ENCODE measurements at regions not wholly inside any gene's neighbourhood (a gene's known extent, or its start where the extent isn't known, plus 50 kb on each side); places are given as distances from the start of the nearest gene placed in this dataset.
"Not testable (repeated sequence)": the region's sequence is repeated elsewhere in the genome, so short reads cannot be mapped to it uniquely, and the experiment has no call there.

GRCh38 chr3:117865338-117865737, 1155.8 kb downstream of the TUSC7 start:
- intact Hi-C loops (cut with DNase I) = no loop called here
- Histone ChIP-seq H3K4me1 (no peaks in the 10 kb centered on the region), H3K4me3 (no peak overlapping the region), H3K27me3 (peaks cover 0 to 6% (median 0%) of the 10 kb centered on the region in 4 donors), H3K9me3 (no peaks in the 10 kb centered on the region), H3K27ac (no peak overlapping the region), H3K36me3 (no peaks in the 10 kb centered on the region)
- TF ChIP-seq POLR2A (IDR thresholded peaks at IDR 0.05) = no peak
- TF ChIP-seq, protein P1, sequence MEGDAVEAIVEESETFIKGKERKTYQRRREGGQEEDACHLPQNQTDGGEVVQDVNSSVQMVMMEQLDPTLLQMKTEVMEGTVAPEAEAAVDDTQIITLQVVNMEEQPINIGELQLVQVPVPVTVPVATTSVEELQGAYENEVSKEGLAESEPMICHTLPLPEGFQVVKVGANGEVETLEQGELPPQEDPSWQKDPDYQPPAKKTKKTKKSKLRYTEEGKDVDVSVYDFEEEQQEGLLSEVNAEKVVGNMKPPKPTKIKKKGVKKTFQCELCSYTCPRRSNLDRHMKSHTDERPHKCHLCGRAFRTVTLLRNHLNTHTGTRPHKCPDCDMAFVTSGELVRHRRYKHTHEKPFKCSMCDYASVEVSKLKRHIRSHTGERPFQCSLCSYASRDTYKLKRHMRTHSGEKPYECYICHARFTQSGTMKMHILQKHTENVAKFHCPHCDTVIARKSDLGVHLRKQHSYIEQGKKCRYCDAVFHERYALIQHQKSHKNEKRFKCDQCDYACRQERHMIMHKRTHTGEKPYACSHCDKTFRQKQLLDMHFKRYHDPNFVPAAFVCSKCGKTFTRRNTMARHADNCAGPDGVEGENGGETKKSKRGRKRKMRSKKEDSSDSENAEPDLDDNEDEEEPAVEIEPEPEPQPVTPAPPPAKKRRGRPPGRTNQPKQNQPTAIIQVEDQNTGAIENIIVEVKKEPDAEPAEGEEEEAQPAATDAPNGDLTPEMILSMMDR (IDR thresholded peaks at IDR 0.05) = no peak
- 70 to 80% methylated on average over 4 of the region's 4 CpGs for WGBS, 2 donors
- no peak for DNase-seq

DNA sequence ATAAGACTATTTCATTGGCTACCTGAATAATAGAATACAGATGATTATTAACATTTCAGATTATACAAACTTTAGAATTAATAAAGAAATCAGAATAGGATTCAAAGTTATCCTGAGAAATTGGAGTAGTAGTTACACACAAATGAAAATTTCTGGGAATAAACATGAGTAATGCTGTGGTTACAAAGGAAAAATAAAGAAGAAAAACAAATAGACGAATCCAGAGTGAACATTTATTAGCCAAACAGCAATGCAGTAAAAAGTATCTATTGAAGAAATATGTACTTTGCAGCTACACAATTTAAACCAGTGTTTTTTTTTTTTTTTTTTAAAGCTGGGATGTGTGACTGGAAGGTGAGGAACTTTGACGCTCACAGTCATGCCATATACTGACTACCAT, 1159.2 kb downstream of the TUSC7 start:
- 65 to 76% methylated on average over 2 of the region's 2 CpGs for WGBS, 2 donors
- no peaks in the 10 kb centered on the region for H3K9me3 ChIP-seq
- H3K36me3 ChIP-seq = no peaks in the 10 kb centered on the region
- H3K27me3 ChIP-seq = peaks cover 0 to 3% (median 0%) of the 10 kb centered on the region in 4 donors
- no peak overlapping the region for H3K27ac ChIP-seq
- intact Hi-C loops (cut with DNase I) = no loop called here
- DNase-seq = no peak
- TF ChIP-seq POLR2A (IDR thresholded peaks at IDR 0.05) = no peak
- TF ChIP-seq, protein P1 (IDR thresholded peaks at IDR 0.05) = no peak
- no peak overlapping the region for H3K4me3 ChIP-seq
- no peaks in the 10 kb centered on the region for H3K4me1 ChIP-seq

DNA sequence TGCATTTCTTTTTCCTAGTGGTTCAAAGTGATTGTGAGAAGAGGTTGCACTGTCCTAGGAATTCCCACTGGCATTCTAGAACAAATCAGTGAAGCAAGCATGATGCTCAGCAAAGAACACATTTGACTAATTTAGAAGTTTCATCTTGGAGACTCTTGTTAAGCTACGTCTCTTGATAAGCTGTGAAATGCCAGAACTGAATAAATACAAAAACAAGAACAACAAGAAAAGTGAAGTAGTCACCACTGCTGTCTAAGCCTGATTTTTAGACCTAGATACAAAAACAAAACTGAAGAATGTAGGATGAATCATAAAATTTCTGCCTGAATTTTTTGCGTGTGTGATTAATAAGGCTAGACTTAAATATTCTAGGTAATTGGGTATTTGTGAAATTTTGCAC, 1162.4 kb downstream of the TUSC7 start:
- WGBS, 2 donors = 45 to 65% methylated on average over 2 of the region's 2 CpGs
- intact Hi-C loops (cut with DNase I) = no loop called here
- no peak overlapping the region for H3K27ac ChIP-seq
- H3K36me3 ChIP-seq = no peaks in the 10 kb centered on the region
- H3K4me3 ChIP-seq = no peak overlapping the region
- DNase-seq = no peak
- no peaks in the 10 kb centered on the region for H3K4me1 ChIP-seq
- no peak for TF ChIP-seq POLR2A (IDR thresholded peaks at IDR 0.05)
- TF ChIP-seq, protein P1 (IDR thresholded peaks at IDR 0.05) = no peak
- no peaks in the 10 kb centered on the region for H3K9me3 ChIP-seq
- H3K27me3 ChIP-seq = no peaks in the 10 kb centered on the region

DNA sequence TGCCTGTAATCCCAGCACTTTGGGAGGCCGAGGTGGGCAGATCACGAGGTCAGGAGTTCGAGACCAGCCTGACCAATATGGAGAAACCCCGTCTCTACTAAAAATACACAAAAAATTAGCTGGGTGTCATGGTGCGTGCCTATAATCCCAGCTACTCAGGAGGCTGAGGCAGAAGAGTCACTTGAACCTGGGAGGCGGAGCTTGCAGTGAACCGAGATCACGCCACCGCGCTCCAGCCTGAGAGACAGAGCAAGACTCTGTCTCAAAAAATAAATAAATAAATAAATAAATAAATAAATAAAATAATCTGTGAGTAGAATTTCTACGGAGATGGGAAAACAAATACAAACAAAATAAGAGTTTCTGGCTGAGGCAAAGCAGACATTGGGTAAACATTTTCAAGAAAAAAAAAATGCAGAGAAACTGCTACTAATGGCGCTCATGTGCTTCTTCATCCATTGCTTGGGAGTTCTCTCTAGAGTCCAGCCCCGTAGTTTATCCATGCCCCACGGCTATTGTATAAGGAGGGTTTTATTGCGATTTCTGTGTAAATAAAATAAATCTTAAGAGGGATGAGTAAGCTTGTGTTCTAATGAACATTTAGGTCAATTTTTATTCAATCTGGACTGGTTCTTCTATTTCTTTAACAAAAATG, 1161.9 kb downstream of the IGSF11 start:
- DNase-seq; intact Hi-C loops (cut with DNase I); H3K36me3 ChIP-seq; H3K27ac ChIP-seq; H3K4me1 ChIP-seq; H3K27me3 ChIP-seq; H3K9me3 ChIP-seq; H3K4me3 ChIP-seq: not testable (repeated sequence)
- WGBS, 2 donors = 88 to 89% methylated on average over 15 of the region's 15 CpGs

DNA sequence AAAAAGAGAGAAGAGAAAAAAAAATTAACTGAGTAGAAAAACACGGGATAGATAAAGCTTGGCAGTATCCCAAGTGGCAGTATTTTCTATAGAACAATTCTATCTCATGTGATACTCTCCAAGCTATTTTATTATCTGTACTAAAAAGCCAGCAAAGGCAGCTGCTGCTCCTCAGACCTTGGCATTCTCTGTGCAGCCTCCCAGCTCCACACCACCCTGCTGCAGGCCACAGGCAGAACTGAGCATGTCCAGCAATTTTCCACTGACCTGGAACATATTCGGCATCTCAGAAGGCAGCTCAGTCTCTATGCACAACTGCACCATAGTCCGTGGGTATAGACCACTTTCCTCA, 1161.4 kb downstream of the IGSF11 start:
- Histone ChIP-seq H3K9me3 (no peaks in the 10 kb centered on the region), H3K4me1 (no peaks in the 10 kb centered on the region), H3K27ac (no peak overlapping the region), H3K4me3 (no peak overlapping the region), H3K27me3 (no peaks in the 10 kb centered on the region), H3K36me3 (no peaks in the 10 kb centered on the region)
- intact Hi-C loops (cut with DNase I) = no loop called here
- no peak for TF ChIP-seq POLR2A (IDR thresholded peaks at IDR 0.05)
- TF ChIP-seq, protein P1 (IDR thresholded peaks at IDR 0.05) = no peak
- DNase-seq = no peak
- WGBS, 2 donors = 44 to 57% methylated on average over 3 of the region's 3 CpGs
